ES-I3 (cell line): ENCODE measurements at regions not wholly inside any gene's neighbourhood (a gene's known extent, or its start where the extent isn't known, plus 50 kb on each side); places are given as distances from the start of the nearest gene placed in this dataset.

ENCODE experiments used
- H3K36me3 ChIP-seq: 2 replicates; pipeline ENCODE4 v1.6.1; 2013; ENCODE audit warnings: mild to moderate bottlenecking, low read length, control low read depth, moderate library complexity; ENCODE audit not compliant: insufficient read depth
- H3K4me1 ChIP-seq: 2 replicates; pipeline ENCODE4 v1.6.1; 2013; ENCODE audit warnings: mild to moderate bottlenecking, control low read depth, low read length; ENCODE audit not compliant: insufficient read depth
- H3K9ac ChIP-seq: 2 replicates; pipeline ENCODE4 v1.6.1; 2013; ENCODE audit warnings: low read depth, mild to moderate bottlenecking, low read length, moderate library complexity
- H3K9me3 ChIP-seq: 2 replicates; pipeline ENCODE4 v1.6.1; 2013; ENCODE audit warnings: mild to moderate bottlenecking, low read length, moderate library complexity; ENCODE audit not compliant: control insufficient read depth, insufficient read depth

DNA sequence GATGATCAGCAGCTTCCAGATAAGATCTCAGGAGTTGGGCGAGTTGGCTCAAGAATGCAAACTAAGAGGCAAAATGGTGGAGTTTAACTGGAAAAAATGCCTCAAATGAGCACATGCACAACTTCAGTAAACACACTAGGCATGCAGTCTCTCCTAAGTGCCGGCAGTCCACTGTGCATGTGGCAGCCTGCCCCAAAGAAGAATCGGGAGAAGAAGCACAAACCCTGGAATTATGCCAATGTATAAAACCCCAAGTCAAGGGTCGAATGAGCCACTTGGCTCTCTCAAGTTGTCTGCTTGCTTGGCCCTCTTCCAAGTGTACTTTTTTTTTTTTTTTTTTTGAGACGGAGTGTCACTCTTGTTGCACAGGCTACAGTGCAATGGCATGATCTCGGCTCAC is 53.3 kb upstream of the SLITRK1 start:
- Histone ChIP-seq H3K4me1 (peaks cover 7% of the 10 kb centered on the region; the same call in 1 of the 2 replicates), H3K9me3 (peaks cover 6% of the 10 kb centered on the region; the same call in 1 of the 2 replicates), H3K36me3 (no peaks in the 10 kb centered on the region), H3K9ac (no peak overlapping the region)
